GM18870 (cell line): ENCODE measurements at regions not wholly inside any gene's neighbourhood (a gene's known extent, or its start where the extent isn't known, plus 50 kb on each side); places are given as distances from the start of the nearest gene placed in this dataset.
"Not testable (repeated sequence)": the region's sequence is repeated elsewhere in the genome, so short reads cannot be mapped to it uniquely, and the experiment has no call there.

Experiments
- ATAC-seq: cut with Tn5 transposase; IDR thresholded peaks from one replicate; pipeline ENCODE4 v1.9.1; 2021; ENCODE audit warnings: moderate library complexity; ENCODE audit not compliant: unreplicated experiment

DNA sequence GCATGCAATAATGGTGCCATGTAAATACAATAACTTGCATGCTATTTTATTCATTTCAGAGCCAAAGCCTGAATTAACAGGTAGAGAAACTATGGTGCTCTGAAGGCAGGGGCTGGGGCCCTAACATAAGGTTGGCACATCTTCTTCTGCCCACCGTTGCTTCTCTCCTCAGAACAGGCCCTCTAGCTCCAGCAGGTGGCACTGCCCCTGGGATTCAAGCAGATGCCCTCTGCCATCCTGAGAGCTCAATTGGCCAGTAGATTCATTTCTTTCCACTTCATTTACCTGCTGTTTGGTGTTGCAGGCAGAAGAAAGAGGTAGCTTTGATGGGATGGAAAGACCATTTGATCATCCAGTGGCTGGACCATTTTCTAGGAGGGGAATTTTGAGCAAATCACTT is 130.5 kb downstream of the FOXB1 start:
- ATAC-seq = no peak

- no peak for ATAC-seq
Measured at GRCh38 chr15:60135961-60136360, 131.8 kb downstream of the FOXB1 start.

- ATAC-seq = no peak
Measured at GRCh38 chr15:60137711-60138396, 133.7 kb downstream of the FOXB1 start.

DNA sequence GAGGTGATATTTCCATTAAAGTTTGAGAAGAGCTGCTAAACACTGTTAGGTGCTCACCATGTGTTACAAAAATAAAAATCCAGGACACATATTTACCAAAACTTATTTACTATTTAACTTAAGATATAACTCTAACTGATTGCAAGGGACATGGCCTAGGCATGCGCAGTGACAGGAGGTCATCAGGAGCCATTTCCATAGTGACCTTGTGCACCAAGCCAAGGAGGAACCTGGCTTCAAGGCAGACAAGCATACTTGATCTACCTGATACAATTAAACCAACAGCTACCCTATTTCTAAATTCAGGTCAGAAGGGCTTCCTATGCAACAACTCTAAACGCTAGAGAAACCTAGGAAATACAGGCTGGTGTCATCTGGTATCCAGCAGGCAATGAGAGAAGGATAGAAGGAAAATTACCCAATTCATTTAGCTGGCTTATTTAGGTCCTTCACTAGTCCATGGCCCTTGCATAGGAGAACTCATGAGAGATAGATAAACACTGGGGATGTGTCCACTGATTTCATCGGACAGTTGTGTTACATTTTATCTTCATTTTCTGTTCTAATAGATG is 134.4 kb downstream of the FOXB1 start:
- ATAC-seq = no peak

DNA sequence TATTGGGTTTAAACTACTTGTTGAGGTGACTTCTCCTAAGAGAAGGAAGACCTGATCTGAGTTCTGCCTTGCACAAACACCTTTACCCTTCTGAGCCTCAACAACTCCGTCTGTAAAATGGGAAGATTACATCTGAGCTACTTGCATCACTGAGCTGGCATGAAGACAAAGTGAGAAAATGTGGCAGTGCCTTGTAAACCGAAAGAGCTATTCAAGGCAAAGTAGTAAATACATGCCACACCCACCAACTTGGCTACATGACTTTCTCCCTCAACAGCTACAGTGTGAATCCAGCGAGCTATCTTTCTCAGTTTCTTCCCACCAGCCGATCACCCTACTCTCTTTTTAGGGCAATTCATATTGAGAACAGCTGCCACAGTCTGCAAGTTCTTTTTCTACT is 148.3 kb downstream of the FOXB1 start:
- no peak for ATAC-seq

DNA sequence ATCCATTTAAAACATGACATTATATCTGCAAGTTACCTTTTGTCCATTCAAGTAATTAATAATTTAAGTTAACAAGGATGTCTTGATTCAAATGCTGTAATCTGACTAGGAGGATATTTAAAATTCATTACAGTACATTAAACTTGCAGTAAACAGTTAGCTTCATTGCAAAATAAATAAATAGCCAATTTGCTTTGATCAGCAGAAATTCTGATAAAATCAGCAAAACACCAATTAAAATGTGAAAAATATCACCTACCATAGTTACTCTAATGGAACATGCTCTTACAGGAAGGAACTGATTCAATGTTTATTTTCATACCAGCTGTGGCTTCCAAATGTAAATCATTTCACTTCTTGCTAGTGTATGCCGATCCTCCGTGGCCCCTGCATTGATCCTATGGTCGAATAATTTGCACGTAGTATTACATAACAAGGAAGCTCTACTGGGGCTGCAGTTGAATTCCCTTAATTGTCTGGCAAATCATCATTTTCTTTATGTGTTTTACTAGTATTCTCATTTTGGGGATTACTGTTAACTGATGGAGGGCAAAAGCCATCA is 150.7 kb downstream of the FOXB1 start:
- ATAC-seq = no peak

DNA sequence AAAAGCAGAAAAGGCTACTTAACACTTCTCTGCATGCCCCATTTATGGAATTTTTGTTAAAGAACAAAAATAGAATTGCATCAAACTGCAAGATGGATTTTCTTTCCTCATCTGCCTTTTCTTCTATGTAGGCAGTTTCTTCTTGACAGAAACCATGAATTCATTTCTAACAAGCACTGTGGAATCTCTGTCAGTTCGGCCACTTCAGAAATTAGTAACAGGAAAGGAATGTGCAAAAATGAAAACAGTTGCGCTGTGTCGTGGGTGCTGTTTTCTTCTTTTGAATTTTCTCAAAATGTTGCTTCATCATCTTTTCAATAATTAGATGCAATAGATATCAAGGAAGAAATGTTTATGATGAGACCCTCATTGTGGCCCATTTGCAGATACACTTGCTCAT is 151.6 kb downstream of the FOXB1 start:
- no peak for ATAC-seq

GRCh38 chr15:60160909-60161308 is 156.8 kb downstream of the FOXB1 start:
- ATAC-seq = no peak

DNA sequence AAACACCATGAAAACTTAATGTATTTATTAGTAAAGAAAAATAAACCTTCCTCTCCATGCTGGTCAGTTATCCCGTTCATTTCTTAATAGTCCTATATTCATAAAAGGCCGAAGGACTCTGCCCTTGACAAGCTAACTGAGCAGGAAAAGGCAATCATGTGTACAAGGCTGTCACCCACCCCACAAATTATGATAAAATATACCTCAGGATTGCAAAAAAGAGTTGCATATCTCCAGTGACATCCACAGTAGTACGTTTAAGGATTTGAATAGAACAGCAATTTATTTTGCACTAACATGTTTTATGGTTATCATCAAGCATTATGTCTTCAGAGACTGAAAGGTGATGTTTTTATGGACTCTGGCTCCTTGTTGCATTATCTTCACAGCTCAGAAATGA is 157.6 kb downstream of the FOXB1 start:
- no peak for ATAC-seq

DNA sequence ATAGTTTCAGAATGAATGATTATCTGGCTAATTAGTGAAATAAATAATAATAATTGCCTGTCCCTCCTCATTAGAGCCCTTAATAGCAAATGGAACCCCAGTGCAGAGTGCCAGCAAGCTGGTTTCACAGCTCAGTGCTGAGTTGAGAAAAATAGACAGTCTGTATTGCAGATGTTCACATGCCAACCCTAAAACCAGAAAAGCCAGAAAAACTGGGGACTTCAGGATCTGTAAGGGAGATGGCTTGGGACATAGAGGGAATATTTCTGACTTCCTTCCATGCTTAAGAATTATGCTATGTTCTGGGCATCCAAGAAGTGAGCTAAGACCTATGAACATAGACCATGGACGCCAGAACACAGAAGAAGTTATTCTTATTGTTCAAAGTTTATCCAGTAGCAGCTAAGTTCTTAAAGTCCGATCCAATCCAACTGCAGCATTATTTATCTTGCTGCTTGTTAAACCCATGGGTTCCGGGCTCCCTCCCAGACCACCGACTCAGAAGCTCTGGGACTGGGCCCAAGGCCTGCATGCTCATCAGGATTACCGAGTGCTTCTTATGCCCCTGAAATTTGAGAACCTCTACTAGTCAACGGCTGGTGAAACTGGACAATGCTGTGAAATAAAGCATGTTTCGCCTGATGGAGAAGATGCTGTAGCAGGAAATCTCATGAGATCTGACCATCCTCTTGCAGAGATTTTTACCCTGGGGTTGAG is 158.3 kb downstream of the FOXB1 start:
- ATAC-seq = no peak

GRCh38 chr15:60162968-60163355 is 158.9 kb downstream of the FOXB1 start:
- ATAC-seq = no peak

DNA sequence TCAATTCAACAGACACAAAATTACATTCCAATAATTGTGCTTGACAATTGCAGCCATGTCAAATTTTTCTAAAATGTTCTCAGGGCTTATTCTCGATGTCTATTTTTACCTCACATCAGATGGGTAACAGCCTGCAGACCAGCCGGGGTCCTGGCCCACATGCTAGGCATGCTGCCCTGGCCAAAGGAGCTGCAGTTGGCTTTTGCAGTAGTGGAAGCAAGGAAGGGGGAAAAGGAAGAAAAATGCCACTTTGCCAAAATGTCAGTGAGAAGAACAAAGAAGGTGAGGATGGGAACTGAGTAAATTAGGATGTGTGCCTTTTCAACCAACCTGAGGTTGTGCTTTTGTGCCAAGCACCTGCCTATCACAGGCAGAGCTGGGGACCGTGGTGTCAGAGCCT is 161.0 kb downstream of the FOXB1 start:
- ATAC-seq = no peak

DNA sequence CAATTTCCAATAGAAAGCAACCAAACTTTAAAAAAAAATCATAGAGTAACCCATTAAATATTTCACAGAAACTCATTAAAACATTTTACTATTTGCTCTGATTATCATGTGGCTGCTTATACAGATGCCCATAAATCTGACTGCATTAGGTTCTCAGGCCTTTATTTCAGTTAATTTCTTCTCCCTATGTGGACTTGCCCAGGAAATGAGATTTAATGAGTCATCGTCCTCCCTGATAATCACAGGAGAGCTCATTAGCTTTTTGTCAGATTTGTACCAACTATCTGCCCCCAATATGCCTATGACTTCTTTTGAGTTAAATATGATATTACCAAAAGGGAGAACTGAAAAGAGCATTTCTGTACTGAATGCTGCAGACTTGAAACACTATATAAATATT is 168.0 kb downstream of the FOXB1 start:
- no peak for ATAC-seq

GRCh38 chr15:60179786-60180391 is 175.8 kb downstream of the FOXB1 start:
- ATAC-seq = no peak

DNA sequence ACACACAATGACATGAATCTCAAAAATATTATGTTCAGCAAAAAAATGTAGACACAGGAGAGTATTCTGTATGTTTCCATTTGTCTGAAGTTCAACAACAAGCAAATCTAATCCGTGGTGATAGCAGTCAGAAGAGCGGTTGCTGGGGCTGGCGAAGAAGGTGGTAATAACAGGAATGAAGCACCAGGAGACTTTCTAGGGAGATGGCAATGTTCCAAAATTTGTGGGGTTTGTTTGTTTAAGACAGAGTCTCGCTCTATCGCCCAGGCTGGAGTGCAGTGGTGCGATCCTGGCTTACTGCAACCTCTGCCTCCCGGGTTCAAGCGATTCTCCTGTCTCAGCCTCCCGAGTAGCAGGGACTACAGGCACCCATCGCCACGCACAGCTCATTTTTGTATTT is 177.8 kb downstream of the FOXB1 start:
- ATAC-seq = not testable (repeated sequence)

DNA sequence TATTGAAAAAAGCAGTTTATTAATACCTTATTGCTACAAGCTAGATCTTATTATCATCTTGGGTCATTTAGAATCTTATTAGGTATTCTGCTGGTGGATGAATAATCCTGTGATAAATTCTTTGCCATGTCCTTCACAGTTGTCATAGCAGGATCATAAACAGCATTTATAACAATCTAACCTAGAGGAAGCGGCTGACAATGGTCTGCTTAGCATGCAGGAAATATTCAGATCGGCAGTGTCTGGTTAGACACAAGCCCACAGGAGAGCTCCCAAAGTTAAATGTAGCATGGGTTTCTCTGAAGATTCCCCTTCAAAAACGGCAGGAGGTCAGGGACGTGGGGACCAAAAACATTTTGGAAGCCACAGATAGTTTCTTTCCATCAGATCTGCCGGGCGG is 179.3 kb downstream of the FOXB1 start:
- no peak for ATAC-seq

DNA sequence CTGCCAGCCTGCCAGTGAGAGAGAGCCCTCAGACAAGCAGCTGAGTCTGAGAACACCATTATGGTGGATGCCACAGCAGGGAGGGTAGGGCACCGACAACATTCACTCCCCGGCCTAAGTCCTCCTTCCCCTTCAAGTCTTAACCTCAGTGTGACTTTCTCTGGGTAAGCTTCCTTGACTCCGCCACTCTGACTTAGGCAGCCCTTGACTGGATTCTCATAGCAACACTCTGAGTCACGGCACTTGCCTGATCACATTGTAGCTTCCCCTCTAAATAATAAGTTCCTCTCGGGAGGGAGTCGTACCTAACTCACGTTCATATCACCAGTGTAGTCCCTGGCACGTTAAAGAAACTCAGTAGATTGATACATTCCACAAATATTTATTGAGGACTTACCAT is 180.5 kb downstream of the FOXB1 start:
- ATAC-seq = no peak

DNA sequence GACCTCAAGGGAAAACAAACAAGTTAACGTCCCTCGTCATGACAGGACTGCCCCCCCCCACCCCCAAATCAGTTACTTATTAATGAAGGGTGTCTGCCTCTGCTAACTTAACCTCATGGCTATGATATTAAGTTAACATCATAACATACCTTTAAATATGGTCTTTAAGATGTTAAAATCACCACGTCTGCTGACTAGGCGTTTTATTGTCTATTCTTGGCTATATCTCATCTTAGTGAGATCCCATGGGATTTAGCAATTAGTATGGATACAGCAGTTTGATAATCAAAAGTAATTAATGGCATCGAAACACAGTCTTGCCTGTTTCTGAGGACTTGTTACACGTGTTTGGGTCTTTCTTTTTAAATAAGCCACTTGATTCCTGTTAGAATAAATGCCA is 186.9 kb downstream of the FOXB1 start:
- ATAC-seq = no peak

DNA sequence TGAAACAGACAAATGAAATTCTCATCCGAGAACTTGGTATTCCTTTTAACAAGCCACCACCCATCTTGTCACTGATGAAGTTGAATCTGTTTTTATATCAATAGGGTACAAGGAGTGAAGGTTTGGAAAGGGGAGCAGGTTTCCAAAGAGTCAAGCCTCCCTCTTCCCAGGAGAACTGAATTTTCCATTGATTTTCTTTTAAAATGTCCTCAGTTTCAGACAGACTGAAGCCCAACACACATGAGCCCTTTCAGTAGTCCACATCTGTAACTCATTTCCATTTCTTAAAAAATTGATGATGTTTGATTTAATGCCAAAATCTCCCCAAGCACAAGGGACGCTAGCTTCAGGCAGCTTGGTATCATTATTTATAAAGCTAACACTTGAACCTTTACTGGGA is 187.7 kb downstream of the FOXB1 start:
- ATAC-seq = no peak

- ATAC-seq = no peak
Measured at GRCh38 chr15:60195611-60196010, 191.5 kb downstream of the FOXB1 start.

DNA sequence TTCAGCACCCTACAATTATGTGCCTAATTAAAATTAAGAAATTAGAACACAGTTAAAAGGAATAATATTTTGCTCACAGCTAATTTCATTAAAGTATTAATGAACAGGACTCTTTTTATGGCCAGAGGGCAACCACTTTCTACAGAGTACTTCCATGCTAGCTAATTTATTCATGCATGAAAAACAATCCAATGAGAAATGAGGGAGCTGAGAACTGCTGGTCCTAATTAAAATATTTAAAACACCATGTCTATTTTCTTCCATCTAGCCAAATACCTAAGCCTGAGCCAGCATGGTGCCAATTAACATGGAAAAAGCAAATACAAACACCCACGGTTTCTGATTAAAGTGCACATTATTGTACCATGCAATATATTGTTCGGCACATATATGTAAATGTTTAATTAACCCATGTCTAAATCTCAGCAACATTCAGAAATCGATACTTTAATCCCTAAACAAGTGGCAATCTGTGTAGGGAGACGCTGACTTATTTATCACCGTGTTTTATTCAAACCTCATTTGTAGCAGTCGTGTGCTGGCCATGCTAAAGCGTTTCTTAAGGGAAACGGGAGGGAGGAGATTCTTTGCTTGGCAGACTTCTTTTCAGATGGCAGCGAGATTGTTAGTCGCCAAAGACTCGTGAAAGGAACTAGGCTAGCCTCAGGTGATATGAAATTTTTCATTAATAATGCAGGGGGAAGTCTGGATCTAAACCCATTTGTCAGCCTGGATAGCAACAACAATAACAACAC is 193.5 kb downstream of the ANXA2 start:
- ATAC-seq = no peak
